ENCODE measurements at regions not wholly inside any gene's neighbourhood (a gene's known extent, or its start where the extent isn't known, plus 50 kb on each side); places are given as distances from the start of the nearest gene placed in this dataset.
"Not testable (repeated sequence)": the region's sequence is repeated elsewhere in the genome, so short reads cannot be mapped to it uniquely, and the experiment has no call there.

DNA sequence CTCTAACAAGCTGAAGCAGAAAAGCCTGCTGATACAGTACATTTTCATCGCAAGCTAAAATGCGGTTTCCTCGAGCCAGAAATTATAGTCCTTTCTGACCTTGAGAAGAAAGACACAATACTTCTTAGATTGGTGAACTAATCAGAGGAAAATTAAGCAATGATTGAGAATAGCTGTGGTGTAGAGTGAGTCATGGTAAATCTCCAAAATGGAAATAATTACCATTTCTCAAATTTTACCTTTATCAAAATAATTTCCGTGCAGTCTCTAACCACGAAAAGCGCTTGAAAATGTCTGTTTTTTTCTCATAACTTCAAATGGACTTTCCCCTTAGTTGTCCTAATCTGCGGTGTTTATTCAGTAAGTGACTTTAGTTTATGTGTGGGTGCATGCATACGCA is 190.2 kb downstream of the CPE start:
- no peak overlapping the region for H2BK12ac ChIP-seq (ENCODE audit: insufficient read length, low read depth, low read length)
- H2BK20ac ChIP-seq (ENCODE audit: low read depth, low read length, poor library complexity, severe bottlenecking), result no peak overlapping the region
- no peak overlapping the region for H3K56ac ChIP-seq (ENCODE audit: insufficient read length, low read depth, low read length)
- no peak overlapping the region for H3K4me3 Mint-ChIP-seq
- H3K4ac ChIP-seq (ENCODE audit: low read depth, low read length), result no peak overlapping the region
- H3K14ac ChIP-seq (ENCODE audit: insufficient read depth, low read length), result no peak overlapping the region
- no peaks in the 10 kb centered on the region for H3K4me1 Mint-ChIP-seq
- no peaks in the 10 kb centered on the region for H3K79me2 ChIP-seq (ENCODE audit: insufficient read depth, low read length)
- H3K18ac ChIP-seq (ENCODE audit: insufficient read length, low read depth, low read length), result no peak overlapping the region
- H3K4me2 ChIP-seq (ENCODE audit: insufficient read depth, insufficient read length, low read length), result no peak overlapping the region
- H3K9me3 Mint-ChIP-seq, result no peaks in the 10 kb centered on the region
- DNase-seq, result no peak
- H4K20me1 ChIP-seq (ENCODE audit: control insufficient read depth, insufficient read depth, insufficient read length), result no peaks in the 10 kb centered on the region
- H3K36me3 Mint-ChIP-seq (ENCODE audit: insufficient read depth in 1 of 3, low read depth in 3 of 3), result no peaks in the 10 kb centered on the region
- WGBS (ENCODE audit: extremely low coverage, insufficient read length, low lambda C conversion rate), result no CpG with 5 or more reads among the region's 8 CpGs
- H3K27ac Mint-ChIP-seq, result no peak overlapping the region
- H4K91ac ChIP-seq (ENCODE audit: insufficient read length, low read depth, low read length), result no peak overlapping the region
- H3K27ac ChIP-seq (ENCODE audit: insufficient read length, low read depth, low read length), result no peak overlapping the region
- no peak overlapping the region for H2BK120ac ChIP-seq (ENCODE audit: low read depth, low read length, poor library complexity, severe bottlenecking)
- TF ChIP-seq, protein P1, sequence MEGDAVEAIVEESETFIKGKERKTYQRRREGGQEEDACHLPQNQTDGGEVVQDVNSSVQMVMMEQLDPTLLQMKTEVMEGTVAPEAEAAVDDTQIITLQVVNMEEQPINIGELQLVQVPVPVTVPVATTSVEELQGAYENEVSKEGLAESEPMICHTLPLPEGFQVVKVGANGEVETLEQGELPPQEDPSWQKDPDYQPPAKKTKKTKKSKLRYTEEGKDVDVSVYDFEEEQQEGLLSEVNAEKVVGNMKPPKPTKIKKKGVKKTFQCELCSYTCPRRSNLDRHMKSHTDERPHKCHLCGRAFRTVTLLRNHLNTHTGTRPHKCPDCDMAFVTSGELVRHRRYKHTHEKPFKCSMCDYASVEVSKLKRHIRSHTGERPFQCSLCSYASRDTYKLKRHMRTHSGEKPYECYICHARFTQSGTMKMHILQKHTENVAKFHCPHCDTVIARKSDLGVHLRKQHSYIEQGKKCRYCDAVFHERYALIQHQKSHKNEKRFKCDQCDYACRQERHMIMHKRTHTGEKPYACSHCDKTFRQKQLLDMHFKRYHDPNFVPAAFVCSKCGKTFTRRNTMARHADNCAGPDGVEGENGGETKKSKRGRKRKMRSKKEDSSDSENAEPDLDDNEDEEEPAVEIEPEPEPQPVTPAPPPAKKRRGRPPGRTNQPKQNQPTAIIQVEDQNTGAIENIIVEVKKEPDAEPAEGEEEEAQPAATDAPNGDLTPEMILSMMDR (conservative IDR thresholded peaks at IDR 0.05), result no peak
- H2BK5ac ChIP-seq (ENCODE audit: insufficient read length, low read length), result no peak overlapping the region
- no peaks in the 10 kb centered on the region for H3K27me3 ChIP-seq (ENCODE audit: insufficient read depth, low read length)
- no peak overlapping the region for H4K5ac ChIP-seq (ENCODE audit: insufficient read length, low read depth, low read length)
- no peaks in the 10 kb centered on the region for H3K79me1 ChIP-seq (ENCODE audit: insufficient read depth, low read depth, low read length, poor library complexity, severe bottlenecking)
- H3T11ph ChIP-seq (ENCODE audit: low read length), result no peak overlapping the region
- H3K9ac ChIP-seq (ENCODE audit: extremely low read depth, insufficient read length, low read length), result no peak overlapping the region
- no peaks in the 10 kb centered on the region for H3K27me3 Mint-ChIP-seq (ENCODE audit: low read depth)
- H3K4me1 ChIP-seq (ENCODE audit: insufficient read depth, low read length), result no peaks in the 10 kb centered on the region
- H2AFZ ChIP-seq (ENCODE audit: low read length), result no peak overlapping the region
- no peak overlapping the region for H3K23ac ChIP-seq (ENCODE audit: insufficient read length, low read depth, low read length)
- H3K23me2 ChIP-seq (ENCODE audit: insufficient read length, low read depth, low read length, poor library complexity, severe bottlenecking), result no peaks in the 10 kb centered on the region
- no peak overlapping the region for H2BK15ac ChIP-seq (ENCODE audit: low read depth, low read length)
- no peaks in the 10 kb centered on the region for H3K9me3 ChIP-seq (ENCODE audit: control insufficient read depth, low read depth, low read length)
- no peak overlapping the region for H4K8ac ChIP-seq (replicated peaks; ENCODE audit: insufficient read length, low read depth, low read length)
- H2AK5ac ChIP-seq (ENCODE audit: insufficient read length, low read length), result no peak overlapping the region

DNA sequence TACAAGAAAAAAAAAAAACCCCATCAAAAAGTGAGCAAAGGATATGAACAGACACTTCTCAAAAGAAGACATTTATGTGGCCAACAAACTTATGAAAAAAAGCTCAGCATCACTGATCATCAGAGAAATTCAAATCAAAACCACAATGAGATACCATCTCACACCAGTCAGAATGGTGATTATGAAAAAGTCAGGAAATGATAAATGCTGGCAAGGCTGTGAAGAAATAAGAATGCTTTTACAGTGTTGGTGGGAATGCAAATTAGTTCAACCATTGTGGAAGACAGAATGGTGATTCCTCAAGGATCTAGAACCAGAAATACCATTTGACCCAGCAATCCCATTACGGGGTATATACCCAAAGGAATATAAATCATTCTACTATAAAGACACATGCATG is 192.7 kb downstream of the CPE start:
- not testable (repeated sequence) for H3K23ac ChIP-seq (ENCODE audit: insufficient read length, low read depth, low read length); H4K8ac ChIP-seq (replicated peaks; ENCODE audit: insufficient read length, low read depth, low read length); H3K23me2 ChIP-seq (ENCODE audit: insufficient read length, low read depth, low read length, poor library complexity, severe bottlenecking); H3K79me2 ChIP-seq (ENCODE audit: insufficient read depth, low read length); H2AK5ac ChIP-seq (ENCODE audit: insufficient read length, low read length); H2BK5ac ChIP-seq (ENCODE audit: insufficient read length, low read length); H4K20me1 ChIP-seq (ENCODE audit: control insufficient read depth, insufficient read depth, insufficient read length); H3K18ac ChIP-seq (ENCODE audit: insufficient read length, low read depth, low read length); H3K56ac ChIP-seq (ENCODE audit: insufficient read length, low read depth, low read length); H3K9me3 Mint-ChIP-seq; H4K91ac ChIP-seq (ENCODE audit: insufficient read length, low read depth, low read length); H3K4ac ChIP-seq (ENCODE audit: low read depth, low read length); H3K4me2 ChIP-seq (ENCODE audit: insufficient read depth, insufficient read length, low read length); H3K27ac ChIP-seq (ENCODE audit: insufficient read length, low read depth, low read length); DNase-seq; H2BK15ac ChIP-seq (ENCODE audit: low read depth, low read length); H2BK120ac ChIP-seq (ENCODE audit: low read depth, low read length, poor library complexity, severe bottlenecking); H3K27me3 Mint-ChIP-seq (ENCODE audit: low read depth); H3T11ph ChIP-seq (ENCODE audit: low read length); H3K27ac Mint-ChIP-seq; H3K4me1 ChIP-seq (ENCODE audit: insufficient read depth, low read length); H3K14ac ChIP-seq (ENCODE audit: insufficient read depth, low read length); H3K4me3 Mint-ChIP-seq; H2BK20ac ChIP-seq (ENCODE audit: low read depth, low read length, poor library complexity, severe bottlenecking); H3K79me1 ChIP-seq (ENCODE audit: insufficient read depth, low read depth, low read length, poor library complexity, severe bottlenecking); H3K27me3 ChIP-seq (ENCODE audit: insufficient read depth, low read length); H2BK12ac ChIP-seq (ENCODE audit: insufficient read length, low read depth, low read length); H3K4me1 Mint-ChIP-seq; H2AFZ ChIP-seq (ENCODE audit: low read length); H3K9me3 ChIP-seq (ENCODE audit: control insufficient read depth, low read depth, low read length); H3K36me3 Mint-ChIP-seq (ENCODE audit: insufficient read depth in 1 of 3, low read depth in 3 of 3); H3K9ac ChIP-seq (ENCODE audit: extremely low read depth, insufficient read length, low read length); H4K5ac ChIP-seq (ENCODE audit: insufficient read length, low read depth, low read length)
- no CpG with 5 or more reads among the region's 1 CpG for WGBS (ENCODE audit: extremely low coverage, insufficient read length, low lambda C conversion rate)

Measured in H9 (cell line).